ENCODE measurements at regions not wholly inside any gene's neighbourhood (a gene's known extent, or its start where the extent isn't known, plus 50 kb on each side); places are given as distances from the start of the nearest gene placed in this dataset.
"Not testable (repeated sequence)": the region's sequence is repeated elsewhere in the genome, so short reads cannot be mapped to it uniquely, and the experiment has no call there.

DNA sequence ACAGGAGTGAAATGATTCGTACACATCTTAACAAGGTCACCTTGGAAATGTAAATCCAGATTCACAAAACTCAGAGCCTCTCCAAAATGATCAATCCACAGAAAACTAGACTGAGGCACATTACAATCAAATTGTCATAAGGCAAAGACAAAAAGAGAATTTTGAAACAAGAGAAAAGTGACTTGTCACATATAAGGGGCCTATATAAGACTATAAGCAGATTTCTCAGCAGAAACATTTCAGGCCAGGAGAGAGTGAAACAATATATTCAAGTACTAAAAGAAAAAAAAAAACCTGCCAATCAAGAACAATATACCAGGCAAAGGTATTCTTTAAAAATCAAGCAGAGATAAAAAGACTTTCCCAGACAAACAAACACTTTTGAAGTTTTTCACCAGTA is 429.1 kb downstream of the BCAT1 start:
- Histone ChIP-seq H3K36me3 (no peaks in the 10 kb centered on the region), H3K27me3 (ENCODE audit: low read depth) (no peaks in the 10 kb centered on the region), H3K9me3 (peaks cover 23% of the 10 kb centered on the region), H3K4me3 (no peak overlapping the region), H3K4me1 (no peaks in the 10 kb centered on the region), H3K27ac (no peak overlapping the region)
- intact Hi-C loops (cut with DNase I) = no loop called here
- ATAC-seq = no peak
- no peak for DNase-seq
- TF ChIP-seq, protein P1, sequence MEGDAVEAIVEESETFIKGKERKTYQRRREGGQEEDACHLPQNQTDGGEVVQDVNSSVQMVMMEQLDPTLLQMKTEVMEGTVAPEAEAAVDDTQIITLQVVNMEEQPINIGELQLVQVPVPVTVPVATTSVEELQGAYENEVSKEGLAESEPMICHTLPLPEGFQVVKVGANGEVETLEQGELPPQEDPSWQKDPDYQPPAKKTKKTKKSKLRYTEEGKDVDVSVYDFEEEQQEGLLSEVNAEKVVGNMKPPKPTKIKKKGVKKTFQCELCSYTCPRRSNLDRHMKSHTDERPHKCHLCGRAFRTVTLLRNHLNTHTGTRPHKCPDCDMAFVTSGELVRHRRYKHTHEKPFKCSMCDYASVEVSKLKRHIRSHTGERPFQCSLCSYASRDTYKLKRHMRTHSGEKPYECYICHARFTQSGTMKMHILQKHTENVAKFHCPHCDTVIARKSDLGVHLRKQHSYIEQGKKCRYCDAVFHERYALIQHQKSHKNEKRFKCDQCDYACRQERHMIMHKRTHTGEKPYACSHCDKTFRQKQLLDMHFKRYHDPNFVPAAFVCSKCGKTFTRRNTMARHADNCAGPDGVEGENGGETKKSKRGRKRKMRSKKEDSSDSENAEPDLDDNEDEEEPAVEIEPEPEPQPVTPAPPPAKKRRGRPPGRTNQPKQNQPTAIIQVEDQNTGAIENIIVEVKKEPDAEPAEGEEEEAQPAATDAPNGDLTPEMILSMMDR (IDR thresholded peaks at IDR 0.05) = no peak

DNA sequence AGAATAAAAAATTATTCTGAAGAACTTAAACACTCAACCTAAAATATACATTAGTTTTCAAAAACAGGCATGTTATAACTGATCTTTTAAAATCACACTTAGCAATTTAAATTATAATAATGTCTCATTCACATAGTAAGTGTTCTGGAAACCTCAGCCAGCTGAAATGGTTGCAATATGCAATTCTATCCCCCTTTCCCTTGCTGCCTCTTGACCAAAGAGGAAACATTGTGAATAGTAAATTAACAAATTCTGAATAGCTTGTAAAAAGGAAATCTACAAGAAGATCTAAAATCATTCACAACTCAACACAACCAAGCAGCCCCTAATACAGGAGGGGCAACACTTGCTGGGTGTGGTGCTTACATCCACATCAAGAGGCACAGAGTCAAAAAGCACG is 431.9 kb downstream of the BCAT1 start:
- Histone ChIP-seq H3K4me1 (no peaks in the 10 kb centered on the region), H3K9me3 (peaks cover 23% of the 10 kb centered on the region), H3K4me3 (no peak overlapping the region), H3K36me3 (no peaks in the 10 kb centered on the region), H3K27me3 (ENCODE audit: low read depth) (no peaks in the 10 kb centered on the region), H3K27ac (no peak overlapping the region)
- intact Hi-C loops (cut with DNase I) = no loop called here
- DNase-seq = no peak
- no peak for ATAC-seq
- TF ChIP-seq, protein P1 (IDR thresholded peaks at IDR 0.05) = no peak

DNA sequence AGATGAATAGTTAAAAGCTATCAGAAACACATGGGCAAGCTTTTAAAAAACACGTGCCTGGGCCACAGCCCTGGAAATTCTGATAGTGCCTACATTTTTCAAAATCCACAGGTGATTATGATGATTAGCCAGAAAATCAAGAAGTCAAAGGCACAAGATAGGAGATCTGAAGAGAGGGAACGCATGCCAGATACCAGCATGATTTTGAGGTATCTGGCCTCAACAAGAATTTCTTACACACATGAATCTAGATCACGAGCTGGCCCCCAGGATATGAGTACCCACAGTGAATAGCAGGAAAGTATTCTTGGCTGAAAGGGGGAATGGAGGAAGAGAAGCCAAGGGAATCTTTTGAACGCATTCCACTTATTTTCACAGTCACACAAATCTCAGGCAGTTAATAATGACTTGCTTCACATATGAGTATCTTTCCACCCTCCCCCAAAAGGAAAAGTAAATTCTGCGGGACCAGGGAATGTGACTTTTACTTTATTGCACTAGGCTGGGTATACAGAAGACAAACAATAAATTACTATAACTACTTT is 438.2 kb downstream of the BCAT1 start:
- Histone ChIP-seq H3K4me1 (no peaks in the 10 kb centered on the region), H3K27ac (no peak overlapping the region), H3K36me3 (no peaks in the 10 kb centered on the region), H3K9me3 (no peaks in the 10 kb centered on the region), H3K4me3 (no peak overlapping the region), H3K27me3 (ENCODE audit: low read depth) (no peaks in the 10 kb centered on the region)
- TF ChIP-seq, protein P1 (IDR thresholded peaks at IDR 0.05) = no peak
- ATAC-seq = no peak
- DNase-seq = no peak
- intact Hi-C loops (cut with DNase I) = no loop called here

DNA sequence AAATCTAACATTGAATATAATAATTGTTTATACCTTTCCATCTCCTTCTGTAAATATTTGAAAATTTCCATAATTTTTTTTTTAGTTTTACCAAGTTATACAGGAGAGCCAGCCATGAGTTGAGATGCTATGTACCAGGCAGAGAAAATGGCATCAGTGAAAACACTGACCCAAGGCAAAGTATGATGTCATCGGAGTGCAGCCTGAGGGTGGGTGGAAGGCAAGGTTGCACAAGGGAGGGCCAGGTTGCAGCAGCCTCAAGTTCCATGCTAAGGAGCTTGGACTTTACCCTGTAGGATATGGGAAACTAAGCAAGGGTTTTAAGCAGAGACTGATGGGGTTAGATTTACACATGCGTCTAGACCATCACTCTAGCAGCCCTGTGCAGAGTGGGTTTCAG is 441.1 kb downstream of the BCAT1 start:
- TF ChIP-seq, protein P1 (IDR thresholded peaks at IDR 0.05) = no peak
- DNase-seq (no peak), ATAC-seq (no peak)
- H3K27ac ChIP-seq = no peak overlapping the region
- H3K4me1 ChIP-seq = no peaks in the 10 kb centered on the region
- no peaks in the 10 kb centered on the region for H3K9me3 ChIP-seq
- H3K36me3 ChIP-seq = no peaks in the 10 kb centered on the region
- no peaks in the 10 kb centered on the region for H3K27me3 ChIP-seq (ENCODE audit: low read depth)
- intact Hi-C loops (cut with DNase I) = no loop called here
- H3K4me3 ChIP-seq = no peak overlapping the region

DNA sequence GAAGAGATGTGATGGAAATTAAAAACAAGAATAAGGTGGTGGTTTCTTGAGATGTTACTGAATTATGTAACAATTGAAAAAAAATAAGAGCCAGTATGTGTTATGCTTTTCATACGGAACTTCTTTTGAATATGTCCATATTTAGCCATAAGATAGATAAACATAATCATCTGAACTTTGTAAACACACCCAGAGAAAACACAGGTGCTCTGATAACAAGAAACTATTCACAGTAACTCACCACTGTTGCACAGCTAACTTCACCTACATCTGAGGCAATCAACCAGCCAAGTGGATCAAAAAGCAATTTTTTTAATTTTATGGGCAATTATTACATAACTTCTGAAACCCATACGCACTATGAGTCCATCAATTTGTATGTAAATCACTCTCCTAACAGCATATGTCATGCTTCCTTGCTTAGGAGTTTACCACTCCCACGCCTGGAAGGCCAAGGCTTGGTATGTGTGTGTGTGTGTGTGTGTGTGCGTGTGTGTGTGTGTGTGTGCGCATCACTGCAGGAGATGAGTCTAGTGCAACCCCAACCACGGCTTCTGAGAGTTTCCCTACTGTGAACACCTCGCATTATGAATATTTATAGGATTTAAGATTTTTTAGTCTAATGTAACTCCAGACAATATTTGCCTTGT is 443.4 kb downstream of the BCAT1 start:
- Histone ChIP-seq H3K27ac (no peak overlapping the region), H3K9me3 (no peaks in the 10 kb centered on the region), H3K4me3 (no peak overlapping the region), H3K36me3 (no peaks in the 10 kb centered on the region), H3K27me3 (ENCODE audit: low read depth) (no peaks in the 10 kb centered on the region), H3K4me1 (no peaks in the 10 kb centered on the region)
- DNase-seq = no peak
- TF ChIP-seq, protein P1 (IDR thresholded peaks at IDR 0.05) = no peak
- no peak for ATAC-seq
- intact Hi-C loops (cut with DNase I) = no loop called here

DNA sequence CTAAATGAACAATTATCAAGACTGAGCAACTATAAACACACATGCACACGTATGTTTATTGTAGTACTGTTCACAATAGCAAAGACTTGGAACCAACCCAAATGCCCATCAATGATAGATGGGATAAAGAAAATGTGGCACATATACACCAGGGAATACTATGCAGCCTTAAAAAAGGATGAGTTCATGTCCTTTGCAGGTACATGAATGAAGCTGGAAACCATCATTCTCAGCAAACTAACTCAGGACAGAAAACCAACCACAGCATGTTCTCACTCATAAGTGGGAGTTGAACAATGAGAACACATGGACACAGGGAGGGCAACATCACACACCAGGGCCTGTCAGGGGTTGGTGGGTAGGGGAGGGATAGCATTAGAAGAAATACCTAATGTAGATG is 445.4 kb downstream of the BCAT1 start:
- H3K27me3 ChIP-seq (ENCODE audit: low read depth); ATAC-seq; H3K9me3 ChIP-seq; DNase-seq; H3K27ac ChIP-seq; H3K4me3 ChIP-seq; H3K36me3 ChIP-seq; intact Hi-C loops (cut with DNase I); H3K4me1 ChIP-seq: not testable (repeated sequence)

Data from lower lobe of right lung (tissue), 2 donors.